GM19351 (cell line): ENCODE measurements at regions not wholly inside any gene's neighbourhood (a gene's known extent, or its start where the extent isn't known, plus 50 kb on each side); places are given as distances from the start of the nearest gene placed in this dataset.

Experiments used
- ATAC-seq: cut with Tn5 transposase; IDR thresholded peaks from one replicate; pipeline ENCODE4 v1.9.1; 2021; ENCODE audit warnings: mild to moderate bottlenecking, moderate library complexity; ENCODE audit not compliant: unreplicated experiment

DNA sequence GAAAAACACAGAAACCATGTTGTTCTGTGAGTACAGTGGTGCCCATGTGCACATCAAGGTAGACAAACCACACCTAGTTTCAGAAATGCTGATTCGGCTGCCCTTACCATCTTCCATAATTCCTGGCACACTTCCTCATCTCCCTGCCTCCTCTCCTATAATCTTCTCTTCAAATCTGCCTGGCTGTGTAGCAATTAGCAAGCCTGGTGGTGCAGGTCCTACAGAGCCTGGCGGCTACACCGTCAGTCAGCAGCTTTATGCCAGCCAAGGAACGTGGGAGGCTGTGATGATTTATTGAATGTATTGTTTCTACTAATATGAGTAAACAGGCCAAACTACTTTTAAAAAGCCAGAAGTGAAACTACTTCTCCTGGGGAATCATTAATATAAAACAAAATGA lies 106.8 kb downstream of the SEMA6D start:
- ATAC-seq = peak; percentile 65

DNA sequence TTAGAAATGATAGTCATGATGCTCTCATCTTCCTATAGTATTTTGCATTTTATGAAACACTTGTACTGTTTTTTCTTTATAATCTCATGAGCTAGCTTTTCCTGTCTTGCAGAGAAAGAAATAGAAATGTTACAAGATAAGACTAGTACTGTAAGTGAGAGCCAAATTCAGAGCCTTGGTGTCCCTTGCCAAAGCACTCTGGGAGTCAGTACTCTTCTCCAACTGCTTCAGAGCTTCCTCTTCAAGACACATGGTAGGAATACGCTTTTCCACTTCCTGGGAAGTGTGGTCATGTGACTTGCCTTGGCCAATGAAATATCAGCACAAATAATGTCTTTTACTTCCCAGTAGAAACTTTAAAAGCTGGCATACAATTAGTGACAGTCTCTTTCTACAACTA lies 112.4 kb downstream of the SEMA6D start:
- no peak for ATAC-seq

DNA sequence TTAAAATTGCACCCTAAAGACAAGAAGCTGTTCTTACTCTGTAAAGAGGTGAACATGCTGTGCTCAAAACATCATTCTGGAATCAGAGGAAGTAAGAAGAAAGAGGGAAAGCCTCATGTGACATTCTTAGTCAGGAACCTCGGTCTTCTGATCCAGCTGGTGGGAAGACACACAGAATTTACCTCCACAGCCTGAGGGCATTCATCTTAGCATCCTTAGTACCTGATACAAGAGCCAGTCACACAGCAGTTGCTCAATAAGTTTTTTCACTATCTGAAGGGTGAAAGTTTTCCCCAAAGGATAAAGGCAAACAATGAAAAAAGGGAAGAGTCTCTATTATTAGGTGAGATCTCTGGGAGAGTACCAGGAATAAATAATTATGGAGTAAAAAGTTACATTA lies 116.8 kb downstream of the SEMA6D start:
- ATAC-seq = no peak

DNA sequence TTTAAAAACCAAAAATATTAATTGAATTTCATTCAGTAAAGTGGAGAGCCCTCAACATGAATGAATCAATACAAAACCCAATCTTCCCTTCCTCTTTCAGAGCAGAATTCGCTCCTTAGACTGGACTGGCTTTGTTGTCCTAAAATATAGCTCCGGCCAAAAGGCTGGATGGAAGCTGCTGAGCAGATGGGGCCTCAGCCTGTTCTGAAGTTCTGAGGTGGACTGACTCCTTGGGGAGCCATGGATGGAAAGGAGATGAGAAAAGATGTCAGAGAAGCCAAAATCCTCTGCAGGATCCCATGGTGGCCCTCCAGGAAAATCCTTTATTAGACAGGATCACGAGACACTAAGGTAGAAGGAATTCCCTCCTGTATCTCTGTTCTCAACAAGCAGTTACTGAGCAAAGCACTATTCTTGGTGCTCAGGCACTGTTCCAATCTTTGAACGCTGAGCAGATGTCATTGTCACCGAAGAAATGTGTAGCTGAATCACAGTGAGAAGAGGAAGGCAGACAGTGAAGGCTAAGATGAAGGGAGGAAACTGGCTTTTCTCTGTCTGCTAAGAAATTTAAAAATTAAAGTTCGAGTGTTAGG lies 122.0 kb downstream of the SEMA6D start:
- no peak for ATAC-seq

GRCh38 chr15:47843124-47843663 lies 125.9 kb downstream of the SEMA6D start:
- no peak for ATAC-seq

- ATAC-seq = no peak
Observed at GRCh38 chr15:47844437-47844836, 127.1 kb downstream of the SEMA6D start.

DNA sequence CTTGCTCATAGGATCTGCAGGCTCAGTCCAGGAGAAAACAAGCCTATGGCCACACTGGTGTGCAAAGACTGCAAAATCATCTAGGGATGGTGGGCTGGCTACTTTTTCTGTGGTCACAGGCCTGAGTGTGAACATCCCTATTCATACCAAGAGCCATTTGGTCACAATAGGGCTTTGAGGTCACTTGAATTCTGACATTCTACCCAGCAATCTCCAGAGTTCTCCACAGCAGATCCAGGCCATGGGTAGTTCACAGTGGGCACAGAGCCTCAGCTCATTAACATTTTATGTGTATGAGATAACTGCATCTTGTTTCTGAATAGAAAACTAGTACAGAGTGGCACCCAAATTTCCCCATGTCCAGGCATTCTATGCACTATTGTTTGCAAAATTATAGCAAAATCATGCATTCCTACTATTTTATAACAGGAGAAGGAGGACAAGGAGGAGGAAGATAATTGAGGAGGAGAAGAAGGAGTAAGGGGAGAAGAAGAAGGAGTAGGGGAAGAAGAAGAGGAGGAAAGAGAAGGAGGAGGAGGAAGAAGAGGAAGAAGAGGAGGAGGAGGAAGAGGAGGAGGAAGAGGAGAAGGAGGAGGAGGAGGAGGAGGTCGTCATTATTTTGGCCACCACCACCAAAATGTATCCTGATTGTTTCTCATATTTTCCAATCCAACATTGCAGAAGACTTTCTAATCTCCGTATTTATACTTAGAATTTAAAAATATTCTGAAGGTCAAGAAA lies 129.0 kb downstream of the SEMA6D start:
- no peak for ATAC-seq

- no peak for ATAC-seq
Observed at GRCh38 chr15:47846876-47847275, 129.6 kb downstream of the SEMA6D start.

DNA sequence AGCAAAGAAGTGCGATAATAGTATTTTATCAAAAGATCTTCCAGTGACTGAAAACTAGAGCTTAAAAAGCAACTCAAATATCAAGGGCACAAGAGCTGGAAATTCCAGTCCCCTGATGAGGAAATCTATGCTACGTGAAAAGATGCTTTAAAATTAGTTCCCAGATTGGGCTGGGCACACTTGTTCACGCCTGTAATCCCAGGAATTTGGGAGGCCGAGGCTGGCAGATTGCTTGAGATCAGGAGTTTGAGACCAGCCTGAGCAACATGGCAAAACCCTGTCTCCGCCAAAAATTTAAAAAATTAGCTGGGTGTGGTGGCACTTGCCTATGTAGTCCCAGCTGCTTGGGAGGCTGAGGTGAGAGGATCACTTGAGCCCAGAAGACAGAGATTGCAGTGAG lies 138.8 kb downstream of the SEMA6D start:
- no peak for ATAC-seq

GRCh38 chr15:47857014-47857775 lies 139.9 kb downstream of the SEMA6D start:
- ATAC-seq = no peak

- ATAC-seq = peak; percentile 61
Observed at GRCh38 chr15:47857776-47858167, 140.5 kb downstream of the SEMA6D start.

DNA sequence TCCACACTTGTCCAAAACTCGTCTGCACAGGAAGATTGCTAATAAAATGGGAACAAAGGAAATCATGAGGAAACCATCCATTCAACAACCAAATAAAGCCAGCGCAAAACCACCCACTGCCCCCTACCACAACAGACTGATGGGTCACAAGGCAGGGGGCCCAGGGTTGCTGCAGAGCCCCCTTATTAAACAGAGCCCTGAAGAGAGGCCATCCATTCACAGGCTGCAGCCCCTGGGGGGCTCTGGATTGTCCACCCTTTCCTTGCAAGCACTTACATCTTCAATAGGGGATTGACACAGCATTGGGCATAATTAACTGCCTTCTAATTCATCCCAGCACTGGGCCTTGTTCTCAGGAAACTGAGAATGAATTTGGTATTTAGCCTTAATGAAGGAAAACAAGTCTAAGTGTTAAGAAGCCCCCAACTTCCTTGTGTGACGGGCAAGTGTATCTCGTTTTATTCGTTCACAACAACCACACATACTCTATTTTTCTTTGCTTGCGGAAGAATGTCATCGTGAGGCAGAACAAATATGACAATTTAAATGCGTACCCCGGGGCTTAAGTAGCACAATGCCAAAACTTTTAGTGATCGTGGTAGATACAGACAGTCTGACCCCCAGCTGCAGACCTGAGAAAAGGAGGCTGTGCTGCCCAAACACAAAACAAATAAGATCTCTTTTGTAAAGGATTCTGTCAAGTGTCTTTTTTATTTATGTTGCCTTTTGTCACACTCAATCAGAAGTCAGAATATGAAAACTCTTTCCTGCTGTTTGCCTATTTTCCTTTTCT lies 144.0 kb downstream of the SEMA6D start:
- no peak for ATAC-seq

GRCh38 chr15:47862402-47862801 lies 145.1 kb downstream of the SEMA6D start:
- peak; percentile 81 for ATAC-seq

DNA sequence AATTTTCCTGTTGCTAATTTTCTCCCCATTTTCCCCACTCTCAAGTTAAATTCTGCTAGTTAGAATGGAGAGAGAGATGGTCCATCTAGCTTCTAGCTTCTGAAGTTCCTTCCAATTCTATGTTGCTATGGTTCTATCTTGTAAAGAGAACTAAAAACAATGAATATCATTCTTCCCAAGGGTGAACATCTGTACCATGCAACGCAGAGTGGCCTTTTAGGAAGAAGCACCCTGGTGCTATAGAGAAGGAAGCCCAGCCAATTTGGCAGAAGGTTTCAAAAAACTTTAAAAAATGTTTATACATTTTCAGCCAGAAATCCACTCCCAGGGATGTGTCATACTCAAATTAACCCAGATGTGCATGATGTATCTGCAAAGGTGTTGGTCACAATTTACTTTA lies 149.1 kb downstream of the SEMA6D start:
- ATAC-seq = no peak

GRCh38 chr15:47870300-47870955 lies 153.1 kb downstream of the SEMA6D start:
- no peak for ATAC-seq

- ATAC-seq = no peak
Observed at GRCh38 chr15:47870956-47871625, 153.8 kb downstream of the SEMA6D start.

GRCh38 chr15:47872208-47872607 lies 154.9 kb downstream of the SEMA6D start:
- ATAC-seq = no peak

- no peak for ATAC-seq
Observed at GRCh38 chr15:47872869-47873432, 155.6 kb downstream of the SEMA6D start.

DNA sequence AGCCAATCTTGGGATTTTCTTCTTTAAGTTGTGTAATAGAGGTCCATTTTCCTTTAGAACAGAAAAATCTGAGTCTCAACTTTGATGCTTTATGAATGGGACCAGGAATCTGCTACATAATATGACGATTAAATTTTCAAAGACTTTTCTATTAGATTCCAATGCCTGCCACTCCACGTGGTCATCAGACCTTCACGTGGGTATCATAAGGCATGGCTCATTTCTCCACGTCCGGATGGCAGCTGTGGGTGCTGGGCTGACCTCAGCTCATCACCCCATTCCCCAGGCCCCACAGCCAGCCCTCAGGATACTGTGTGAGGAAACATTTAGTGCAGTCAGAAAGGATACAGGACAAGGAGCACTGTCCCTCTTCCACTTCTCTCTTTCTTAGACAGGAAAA lies 159.7 kb downstream of the SEMA6D start:
- ATAC-seq = no peak

DNA sequence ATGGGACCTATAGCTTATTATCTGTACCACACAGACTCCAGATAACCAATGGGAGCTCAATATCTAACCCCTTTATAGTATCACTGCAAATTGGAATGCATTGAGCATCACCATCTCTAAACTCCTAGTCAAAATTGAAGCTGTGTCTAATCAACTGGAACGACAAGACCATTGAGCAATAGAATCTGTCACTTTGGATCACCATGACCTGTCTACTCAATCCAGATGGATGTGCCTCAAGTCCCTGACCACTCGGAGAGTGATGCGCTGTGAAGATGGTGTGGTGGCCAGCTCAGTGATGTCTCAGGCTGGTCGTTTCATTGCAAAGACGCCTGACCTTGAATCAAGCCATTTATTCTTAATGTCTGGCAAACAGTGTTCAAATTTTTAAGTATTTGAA lies 160.5 kb downstream of the SEMA6D start:
- ATAC-seq = no peak
